ENCODE measurements at regions not wholly inside any gene's neighbourhood (a gene's known extent, or its start where the extent isn't known, plus 50 kb on each side); places are given as distances from the start of the nearest gene placed in this dataset.

GRCh38 chr9:30239878-30240277 is 2144.6 kb upstream of the ACO1 start:
- TF ChIP-seq MAX (IDR thresholded peaks at IDR 0.05; ENCODE audit: insufficient read depth, insufficient read length) (no peak), EZH2 (IDR thresholded peaks at IDR 0.05; ENCODE audit: borderline replicate concordance, low read depth, low read length, severe bottlenecking) (no peak), POLR2AphosphoS5 (IDR thresholded peaks at IDR 0.05; ENCODE audit: insufficient read depth, low read depth, low read length) (no peak)
